Stimulated activated effector memory CD8-positive, alpha-beta T cell treated with anti-CD3 and anti-CD28 coated beads, Interleukin-12 subunit alpha, Interleukin-12 subunit beta, amount 100 ng/mL, for 72 hours (primary cell): ENCODE measurements at regions not wholly inside any gene's neighbourhood (a gene's known extent, or its start where the extent isn't known, plus 50 kb on each side); places are given as distances from the start of the nearest gene placed in this dataset.
"Not testable (repeated sequence)": the region's sequence is repeated elsewhere in the genome, so short reads cannot be mapped to it uniquely, and the experiment has no call there.

Experiments
- ATAC-seq: fragments of 150-1000 bp; cut with Tn5 transposase; 2 replicates; pipeline ENCODE4 v1.10.0; 2021
- DNase-seq, 2 donors: peaks; one replicate each; pipeline ENCODE4 v3.0.0; 2021 to 2022; ENCODE audit warnings: low spot score in 2 of 2
- H3K27ac Mint-ChIP-seq: one replicate; pipeline ENCODE4 v1.8.0; 2022; ENCODE audit warnings: mild to moderate bottlenecking, mixed read lengths
- H3K36me3 Mint-ChIP-seq: one replicate; pipeline ENCODE4 v1.8.0; 2022; ENCODE audit warnings: mild to moderate bottlenecking, mixed read lengths
- H3K4me1 Mint-ChIP-seq: one replicate; pipeline ENCODE4 v1.8.0; 2022; ENCODE audit warnings: mixed read lengths
- H3K4me3 Mint-ChIP-seq: one replicate; pipeline ENCODE4 v1.8.0; 2022; ENCODE audit warnings: mild to moderate bottlenecking, mixed read lengths
- H3K9me3 Mint-ChIP-seq: one replicate; pipeline ENCODE4 v1.8.0; 2022; ENCODE audit warnings: mixed read lengths

GRCh38 chr9:26789959-26790358 is 102.6 kb downstream of the CAAP1 start:
- Mint-ChIP-seq H3K36me3 (no peaks in the 10 kb centered on the region), H3K4me3 (no peak overlapping the region), H3K9me3 (no peaks in the 10 kb centered on the region), H3K27ac (no peak overlapping the region), H3K4me1 (no peaks in the 10 kb centered on the region)
- no peak for DNase-seq
- no peak for ATAC-seq

GRCh38 chr9:26786564-26786963 is 106.0 kb downstream of the CAAP1 start:
- DNase-seq: no peak
- H3K4me3 Mint-ChIP-seq: no peak overlapping the region
- ATAC-seq: no peak
- H3K36me3 Mint-ChIP-seq: no peaks in the 10 kb centered on the region
- no peaks in the 10 kb centered on the region for H3K4me1 Mint-ChIP-seq
- H3K27ac Mint-ChIP-seq: no peak overlapping the region
- no peaks in the 10 kb centered on the region for H3K9me3 Mint-ChIP-seq

- Mint-ChIP-seq H3K4me3 (no peak overlapping the region), H3K36me3 (no peaks in the 10 kb centered on the region), H3K27ac (no peak overlapping the region), H3K4me1 (no peaks in the 10 kb centered on the region), H3K9me3 (no peaks in the 10 kb centered on the region)
- DNase-seq (no peak), ATAC-seq (no peak)
Observed at GRCh38 chr9:26782899-26783298, 109.7 kb downstream of the CAAP1 start.

GRCh38 chr9:26781906-26782305 is 110.7 kb downstream of the CAAP1 start:
- no peak for DNase-seq
- ATAC-seq: no peak
- Mint-ChIP-seq H3K9me3 (no peaks in the 10 kb centered on the region), H3K27ac (no peak overlapping the region), H3K36me3 (no peaks in the 10 kb centered on the region), H3K4me3 (no peak overlapping the region), H3K4me1 (no peaks in the 10 kb centered on the region)

- DNase-seq, H3K4me1 Mint-ChIP-seq, H3K4me3 Mint-ChIP-seq, H3K9me3 Mint-ChIP-seq, H3K27ac Mint-ChIP-seq, H3K36me3 Mint-ChIP-seq, ATAC-seq: not testable (repeated sequence)
Observed at GRCh38 chr9:26780307-26780706, 112.3 kb downstream of the CAAP1 start.

- Mint-ChIP-seq H3K36me3 (no peaks in the 10 kb centered on the region), H3K27ac (no peak overlapping the region), H3K4me3 (no peak overlapping the region), H3K9me3 (no peaks in the 10 kb centered on the region), H3K4me1 (no peaks in the 10 kb centered on the region)
- DNase-seq (no peak), ATAC-seq (no peak)
Observed at GRCh38 chr9:26779062-26779461, 113.5 kb downstream of the CAAP1 start.

GRCh38 chr9:26775391-26775790 is 117.2 kb downstream of the CAAP1 start:
- DNase-seq: no peak
- Mint-ChIP-seq H3K36me3 (no peaks in the 10 kb centered on the region), H3K9me3 (no peaks in the 10 kb centered on the region), H3K4me1 (no peaks in the 10 kb centered on the region), H3K27ac (no peak overlapping the region), H3K4me3 (no peak overlapping the region)
- no peak for ATAC-seq

- Mint-ChIP-seq H3K4me3 (no peak overlapping the region), H3K36me3 (no peaks in the 10 kb centered on the region), H3K27ac (no peak overlapping the region), H3K4me1 (no peaks in the 10 kb centered on the region), H3K9me3 (no peaks in the 10 kb centered on the region)
- DNase-seq: no peak
- no peak for ATAC-seq
Observed at GRCh38 chr9:26773056-26773455, 119.5 kb downstream of the CAAP1 start.

GRCh38 chr9:26770821-26771220 is 121.8 kb downstream of the CAAP1 start:
- DNase-seq: no peak
- no peak overlapping the region for H3K4me3 Mint-ChIP-seq
- H3K9me3 Mint-ChIP-seq: no peaks in the 10 kb centered on the region
- no peak for ATAC-seq
- no peaks in the 10 kb centered on the region for H3K36me3 Mint-ChIP-seq
- H3K4me1 Mint-ChIP-seq: no peaks in the 10 kb centered on the region
- no peak overlapping the region for H3K27ac Mint-ChIP-seq

- no peak overlapping the region for H3K4me3 Mint-ChIP-seq
- H3K9me3 Mint-ChIP-seq: no peaks in the 10 kb centered on the region
- H3K4me1 Mint-ChIP-seq: no peaks in the 10 kb centered on the region
- DNase-seq (no peak), ATAC-seq (no peak)
- no peak overlapping the region for H3K27ac Mint-ChIP-seq
- H3K36me3 Mint-ChIP-seq: no peaks in the 10 kb centered on the region
Observed at GRCh38 chr9:26768145-26768544, 124.5 kb downstream of the CAAP1 start.

- DNase-seq: no peak
- ATAC-seq: no peak
- H3K36me3 Mint-ChIP-seq: no peaks in the 10 kb centered on the region
- H3K27ac Mint-ChIP-seq: no peak overlapping the region
- no peaks in the 10 kb centered on the region for H3K4me1 Mint-ChIP-seq
- H3K4me3 Mint-ChIP-seq: no peak overlapping the region
- no peaks in the 10 kb centered on the region for H3K9me3 Mint-ChIP-seq
Observed at GRCh38 chr9:26760675-26761074, 131.9 kb downstream of the CAAP1 start.

GRCh38 chr9:26758655-26759054 is 133.9 kb downstream of the CAAP1 start:
- no peaks in the 10 kb centered on the region for H3K4me1 Mint-ChIP-seq
- no peak for ATAC-seq
- no peaks in the 10 kb centered on the region for H3K36me3 Mint-ChIP-seq
- no peak overlapping the region for H3K27ac Mint-ChIP-seq
- DNase-seq: no peak
- H3K4me3 Mint-ChIP-seq: no peak overlapping the region
- H3K9me3 Mint-ChIP-seq: no peaks in the 10 kb centered on the region

GRCh38 chr9:26756881-26757280 is 135.7 kb downstream of the CAAP1 start:
- no peaks in the 10 kb centered on the region for H3K4me1 Mint-ChIP-seq
- DNase-seq (no peak), ATAC-seq (no peak)
- H3K36me3 Mint-ChIP-seq: no peaks in the 10 kb centered on the region
- H3K27ac Mint-ChIP-seq: no peak overlapping the region
- no peaks in the 10 kb centered on the region for H3K9me3 Mint-ChIP-seq
- no peak overlapping the region for H3K4me3 Mint-ChIP-seq

- Mint-ChIP-seq H3K36me3 (no peaks in the 10 kb centered on the region), H3K27ac (no peak overlapping the region), H3K9me3 (no peaks in the 10 kb centered on the region), H3K4me3 (no peak overlapping the region), H3K4me1 (no peaks in the 10 kb centered on the region)
- DNase-seq (no peak), ATAC-seq (no peak)
Observed at GRCh38 chr9:26755476-26755875, 137.1 kb downstream of the CAAP1 start.

- Mint-ChIP-seq H3K4me1 (no peaks in the 10 kb centered on the region), H3K4me3 (no peak overlapping the region), H3K9me3 (no peaks in the 10 kb centered on the region), H3K36me3 (no peaks in the 10 kb centered on the region), H3K27ac (no peak overlapping the region)
- no peak for ATAC-seq
- DNase-seq: no peak
Observed at GRCh38 chr9:26754509-26755164, 138.0 kb downstream of the CAAP1 start.

- no peak for DNase-seq
- Mint-ChIP-seq H3K36me3 (no peaks in the 10 kb centered on the region), H3K4me3 (no peak overlapping the region), H3K27ac (no peak overlapping the region), H3K9me3 (no peaks in the 10 kb centered on the region), H3K4me1 (no peaks in the 10 kb centered on the region)
- ATAC-seq: no peak
Observed at GRCh38 chr9:26753971-26754370, 138.6 kb downstream of the CAAP1 start.

- Mint-ChIP-seq H3K27ac (no peak overlapping the region), H3K4me1 (no peaks in the 10 kb centered on the region), H3K36me3 (no peaks in the 10 kb centered on the region), H3K9me3 (no peaks in the 10 kb centered on the region), H3K4me3 (no peak overlapping the region)
- no peak for DNase-seq
- ATAC-seq: no peak
Observed at GRCh38 chr9:26750162-26750561, 142.4 kb downstream of the CAAP1 start.
